B cell (primary cell): ENCODE measurements at regions not wholly inside any gene's neighbourhood (a gene's known extent, or its start where the extent isn't known, plus 50 kb on each side); places are given as distances from the start of the nearest gene placed in this dataset.
"Not testable (repeated sequence)": the region's sequence is repeated elsewhere in the genome, so short reads cannot be mapped to it uniquely, and the experiment has no call there.

ENCODE experiments used
- ATAC-seq: fragments of 200-7000 bp; cut with Tn5 transposase; one replicate; pipeline ENCODE4 v1.10.0; 2021; ENCODE audit warnings: low read depth, mild to moderate bottlenecking, moderate number of reproducible peaks, moderate library complexity
- CTCF ChIA-PET: fragments of 350-600 bp; sonication (Branson Sonifier 250); formaldehyde crosslinking; loops from one replicate; lab custom pipeline; 2021; ENCODE audit warnings: antibody characterized with exemption, inconsistent platforms; lab: Charles Lee
- POLR2A ChIA-PET: fragments of 350-600 bp; sonication (Branson Sonifier 250); formaldehyde crosslinking; loops from one replicate; lab custom pipeline; 2021; ENCODE audit warnings: antibody characterized with exemption; lab: Charles Lee
- DNase-seq: peaks from one replicate; pipeline ENCODE4 v3.0.0; 2013
- H2AFZ ChIP-seq: 2 replicates; pipeline ENCODE4 v1.6.1; 2012; ENCODE audit warnings: mild to moderate bottlenecking, low read depth, low read length; ENCODE audit not compliant: insufficient read depth, poor library complexity, severe bottlenecking
- H3K27ac ChIP-seq, 2 donors: 1 replicate in 1 of 2; 2 replicates in 1 of 2; pipeline ENCODE4 v1.5.1; 2012 to 2013; ENCODE audit warnings: low read length in 2 of 2, mild to moderate bottlenecking in 2 of 2, moderate library complexity in 1 of 2
- H3K27me3 ChIP-seq, 4 experiments: fragments of 200-600 bp in 1 of 4; sonication (generic) in 1 of 4; replicated peaks in 1 of 4; 1 replicate in 2 of 4; 2 replicates in 2 of 4; pipeline versions ENCODE4 v1.6.1 to v1.7.0; 2013 to 2016; ENCODE audit warnings: low read length in 3 of 4, mild to moderate bottlenecking in 2 of 4, mixed read lengths in 1 of 4, moderate library complexity in 1 of 4; ENCODE audit not compliant: insufficient read depth in 4 of 4, control insufficient read depth in 3 of 4; ENCODE audit errors: control extremely low read depth in 1 of 4
- H3K36me3 ChIP-seq, 2 experiments: replicated peaks in 1 of 2; 1 replicate in 1 of 2; 2 replicates in 1 of 2; pipeline versions ENCODE4 v1.6.1 to v1.7.1; 2013; ENCODE audit warnings: low read length in 1 of 2; ENCODE audit not compliant: insufficient read depth in 2 of 2, control insufficient read depth in 1 of 2; ENCODE audit errors: control extremely low read depth in 1 of 2, extremely low read depth in 1 of 2
- H3K4me1 ChIP-seq, 2 donors: fragments of 200-600 bp in 1 of 2; sonication (generic) in 1 of 2; 1 replicate in 1 of 2; 2 replicates in 1 of 2; pipeline versions ENCODE4 v1.5.1 to v1.6.1; 2013 to 2017; ENCODE audit warnings: low read length in 2 of 2; ENCODE audit not compliant: control insufficient read depth in 2 of 2, insufficient read depth in 2 of 2
- H3K4me2 ChIP-seq: replicated peaks from 2 replicates; pipeline ENCODE3; 2012; ENCODE audit warnings: mild to moderate bottlenecking, low read depth, low read length; ENCODE audit not compliant: poor library complexity, severe bottlenecking
- H3K4me3 ChIP-seq, 5 experiments: fragments of 200-600 bp in 1 of 5; sonication (generic) in 1 of 5; 1 replicate in 3 of 5; 2 replicates in 2 of 5; pipeline versions ENCODE4 v1.5.1 to v1.7.0; 2011 to 2016; ENCODE audit warnings: low read length in 4 of 5, mild to moderate bottlenecking in 4 of 5, low read depth in 2 of 5, control low read depth in 1 of 5, moderate library complexity in 1 of 5; ENCODE audit not compliant: insufficient read depth in 1 of 5; ENCODE audit errors: control extremely low read depth in 1 of 5, extremely low read depth in 1 of 5
- H3K79me2 ChIP-seq: fragments of 200-600 bp; sonication (generic); one replicate; pipeline ENCODE4 v1.6.0; 2016; ENCODE audit warnings: low read length; ENCODE audit not compliant: control insufficient read depth, insufficient read depth
- H3K9ac ChIP-seq: fragments of 200-600 bp; sonication (generic); 2 replicates; pipeline ENCODE4 v1.6.1; 2017; ENCODE audit warnings: mild to moderate bottlenecking, low read length, moderate library complexity
- H3K9me3 ChIP-seq, 3 donors: one replicate each; pipeline versions ENCODE4 v1.6.1 to v1.7.1; 2013; ENCODE audit warnings: low read length in 2 of 3; ENCODE audit not compliant: control insufficient read depth in 2 of 3, insufficient read depth in 1 of 3; ENCODE audit errors: control extremely low read depth in 1 of 3
- H4K20me1 ChIP-seq: 2 replicates; pipeline ENCODE4 v1.6.0; 2012; ENCODE audit warnings: mild to moderate bottlenecking, low read length; ENCODE audit not compliant: insufficient read depth, control insufficient read depth, poor library complexity, severe bottlenecking
- H3K27ac Mint-ChIP-seq: one replicate; pipeline ENCODE4 v1.8.0; 2021; ENCODE audit warnings: mixed read lengths
- H3K27me3 Mint-ChIP-seq: one replicate; pipeline ENCODE4 v1.8.0; 2021; ENCODE audit warnings: mixed read lengths
- H3K4me1 Mint-ChIP-seq: one replicate; pipeline ENCODE4 v1.8.0; 2021; ENCODE audit warnings: mixed read lengths
- H3K4me3 Mint-ChIP-seq: one replicate; pipeline ENCODE4 v1.8.0; 2021; ENCODE audit warnings: mixed read lengths
- H3K9me3 Mint-ChIP-seq: one replicate; pipeline ENCODE4 v1.8.0; 2022; ENCODE audit warnings: mixed read lengths; ENCODE audit not compliant: insufficient read depth
- CTCF ChIP-seq: fragments of 200-600 bp; IDR thresholded peaks from one replicate; pipeline ENCODE4 v1.8.0; 2022; ENCODE audit warnings: antibody characterized with exemption, mild to moderate bottlenecking
- EZH2 ChIP-seq: IDR thresholded peaks from 2 replicates; pipeline ENCODE4 v1.6.1; 2012; ENCODE audit warnings: borderline replicate concordance, low read depth, mild to moderate bottlenecking, moderate library complexity, low read length; ENCODE audit not compliant: insufficient read depth, poor library complexity, severe bottlenecking
- WGBS: methylation state at CpG from one replicate; pipeline ENCODE4 v1.1.5; 2013; ENCODE audit warnings: missing lambda C conversion rate; ENCODE audit not compliant: insufficient coverage; 5-methylcytosine and 5-hydroxymethylcytosine counted together
- intact Hi-C: fragments of 100-400 bp; cut with micrococcal nuclease; formaldehyde crosslinking; loops from one replicate; pipeline ENCODE4 v1.10.0; 2022

GRCh38 chr10:8163824-8164223 is 109.3 kb downstream of the GATA3 start:
- Mint-ChIP-seq H3K27me3 (no peaks in the 10 kb centered on the region), H3K27ac (no peak overlapping the region), H3K4me3 (no peak overlapping the region), H3K9me3 (peaks cover 12% of the 10 kb centered on the region), H3K4me1 (no peaks in the 10 kb centered on the region)
- Histone ChIP-seq H3K36me3 (no peaks in the 10 kb centered on the region), H2AFZ (no peak overlapping the region), H4K20me1 (no peaks in the 10 kb centered on the region), H3K27me3 (no peaks in the 10 kb centered on the region), H3K4me3 (no peak overlapping the region), H3K9ac (no peak overlapping the region), H3K9me3 (peaks cover 0 to 7% (median 0%) of the 10 kb centered on the region in 3 donors), H3K79me2 (no peaks in the 10 kb centered on the region), H3K4me1 (no peaks in the 10 kb centered on the region), H3K27ac (no peak overlapping the region), H3K4me2 (no peak overlapping the region)
- ATAC-seq (no peak), DNase-seq (no peak)
- WGBS, result 100% methylated on average over 2 of the region's 2 CpGs
- CTCF ChIA-PET, result no interaction called here
- intact Hi-C loops, result no loop called here
- POLR2A ChIA-PET, result no interaction called here
- no peak for TF ChIP-seq CTCF
- no peak for TF ChIP-seq EZH2

GRCh38 chr10:8164640-8165039 is 110.2 kb downstream of the GATA3 start:
- H3K27ac ChIP-seq, H3K4me3 Mint-ChIP-seq, ATAC-seq, H4K20me1 ChIP-seq, H3K79me2 ChIP-seq, H2AFZ ChIP-seq, H3K27me3 Mint-ChIP-seq, CTCF ChIA-PET, H3K4me2 ChIP-seq, intact Hi-C loops, H3K36me3 ChIP-seq, H3K4me3 ChIP-seq, H3K27ac Mint-ChIP-seq, POLR2A ChIA-PET, DNase-seq, H3K4me1 ChIP-seq, H3K27me3 ChIP-seq, H3K9me3 ChIP-seq, H3K4me1 Mint-ChIP-seq, H3K9ac ChIP-seq: not testable (repeated sequence)
- peaks cover 16% of the 10 kb centered on the region for H3K9me3 Mint-ChIP-seq
- no CpG with 5 or more reads among the region's 1 CpG for WGBS
